ENCODE measurements at regions not wholly inside any gene's neighbourhood (a gene's known extent, or its start where the extent isn't known, plus 50 kb on each side); places are given as distances from the start of the nearest gene placed in this dataset.

GRCh38 chr6:167053895-167054530, 54.8 kb downstream of the CEP43 start:
- Histone ChIP-seq H4K20me1 (ENCODE audit: insufficient read depth, low read length) (no peaks in the 10 kb centered on the region), H3K23ac (ENCODE audit: low read depth, low read length) (no peak overlapping the region), H2BK5ac (ENCODE audit: low read depth, low read length, poor library complexity, severe bottlenecking) (no peak overlapping the region), H2AK9ac (replicated peaks; ENCODE audit: low read depth, low read length, poor library complexity) (no peak overlapping the region), H3K9ac (ENCODE audit: low read depth, low read length) (no peak overlapping the region), H3K4me2 (ENCODE audit: low read depth, low read length) (no peak overlapping the region), H3K4me3 (ENCODE audit: insufficient read depth, low read depth, low read length) (no peak overlapping the region), H3K14ac (replicated peaks; ENCODE audit: low read depth, low read length) (no peak overlapping the region), H4K8ac (ENCODE audit: low read depth in 2 of 2, low read length in 2 of 2) (no peak overlapping the region), H3K79me1 (ENCODE audit: low read depth in 1 of 2, low read length in 2 of 2) (no peaks in the 10 kb centered on the region), H3K4ac (ENCODE audit: low read depth, low read length) (no peak overlapping the region), H2BK20ac (ENCODE audit: low read depth, low read length) (no peak overlapping the region), H3K36me3 (ENCODE audit: control insufficient read depth, insufficient read depth, low read length) (no peaks in the 10 kb centered on the region), H3K18ac (ENCODE audit: low read depth, low read length) (no peak overlapping the region), H2BK15ac (ENCODE audit: low read depth, low read length) (no peak overlapping the region), H2AK5ac (ENCODE audit: low read depth, low read length) (no peak overlapping the region), H3K9me3 (ENCODE audit: control insufficient read depth, insufficient read depth, low read length) (no peaks in the 10 kb centered on the region), H3K9me1 (ENCODE audit: insufficient read depth, low read length) (no peaks in the 10 kb centered on the region), H3K27me3 (ENCODE audit: control insufficient read depth, insufficient read depth, low read length) (no peaks in the 10 kb centered on the region), H3K4me1 (ENCODE audit: control insufficient read depth, insufficient read depth, low read length) (no peaks in the 10 kb centered on the region), H4K5ac (ENCODE audit: low read depth, low read length) (no peak overlapping the region), H2AFZ (replicated peaks; ENCODE audit: low read length, poor library complexity) (no peak overlapping the region), H4K91ac (ENCODE audit: insufficient read depth, low read depth, low read length) (no peak overlapping the region), H2BK120ac (ENCODE audit: low read depth, low read length) (no peak overlapping the region), H3K56ac (ENCODE audit: extremely low read depth, insufficient read depth, low read length) (no peak overlapping the region), H3K27ac (ENCODE audit: insufficient read depth, low read length) (no peak overlapping the region)
- CTCF ChIA-PET = interaction anchor here (0.7 kb wide), 1 partner anchor 78 kb away, joined by 8 read pairs; no protein-coding TSS in a partner anchor
- WGBS, 2 experiments (ENCODE audit: extremely low coverage in 2 of 2, insufficient read length in 1 of 2) = no CpG with 5 or more reads among the region's 5 CpGs
- intact Hi-C loops (cut with micrococcal nuclease) = no loop called here
- no peak for ATAC-seq (ENCODE audit: low read depth)
- in situ Hi-C loops (cut with MboI; ENCODE audit: low sequenced_read_pairs) = no loop called here
- no peak for DNase-seq
- POLR2A ChIA-PET (ENCODE audit: unreplicated experiment) = no interaction called here
- TF ChIP-seq FOS (IDR thresholded peaks at IDR 0.05; ENCODE audit: low read depth, low read length) (no peak), MAFK (IDR thresholded peaks at IDR 0.05; ENCODE audit: low read depth, low read length) (no peak), RCOR1 (IDR thresholded peaks at IDR 0.05; ENCODE audit: insufficient replicate concordance, low read length) (no peak), USF2 (IDR thresholded peaks at IDR 0.05; ENCODE audit: low read depth, low read length) (no peak), RFX5 (IDR thresholded peaks at IDR 0.05; ENCODE audit: low read depth, low read length) (no peak), RAD21 (IDR thresholded peaks at IDR 0.05; ENCODE audit: low read length) (no peak), BHLHE40 (IDR thresholded peaks at IDR 0.05; ENCODE audit: low read depth, low read length) (no peak)
- BruUV-seq (replicated peaks) = no TSS peak
- dilution Hi-C loops (cut with HindIII; ENCODE audit: low sequenced_read_pairs, unreplicated experiment) = no loop called here
